Neural progenitor cell (in vitro differentiated cells): ENCODE measurements at regions not wholly inside any gene's neighbourhood (a gene's known extent, or its start where the extent isn't known, plus 50 kb on each side); places are given as distances from the start of the nearest gene placed in this dataset.

Experiments used
- DNase-seq: peaks from one replicate; pipeline ENCODE4 v3.0.0-alpha.2; 2016; ENCODE audit warnings: low spot score
- H2AFZ ChIP-seq: fragments of 200-600 bp; sonication (generic); replicated peaks from 2 replicates; pipeline ENCODE4 v1.6.1; 2016; ENCODE audit warnings: antibody characterized with exemption
- H3F3A ChIP-seq: fragments of 200-600 bp; sonication (generic); 2 replicates; pipeline ENCODE4 v1.6.1; 2016; ENCODE audit warnings: antibody characterized with exemption, low read depth
- H3K27ac ChIP-seq: fragments of 200-600 bp; sonication (generic); 2 replicates; pipeline ENCODE4 v1.5.1; 2016; ENCODE audit warnings: mild to moderate bottlenecking
- H3K27me3 ChIP-seq: fragments of 200-600 bp; sonication (generic); 2 replicates; pipeline ENCODE4 v1.6.1; 2016; ENCODE audit warnings: mild to moderate bottlenecking, moderate library complexity
- H3K36me3 ChIP-seq: fragments of 200-600 bp; sonication (generic); 2 replicates; pipeline ENCODE4 v1.5.1; 2016
- H3K4me1 ChIP-seq: fragments of 200-600 bp; sonication (generic); 2 replicates; pipeline ENCODE4 v1.6.1; 2016; ENCODE audit warnings: mixed run types
- H3K4me2 ChIP-seq: fragments of 200-600 bp; sonication (generic); 2 replicates; pipeline ENCODE4 v1.6.1; 2016
- H3K4me3 ChIP-seq: fragments of 200-600 bp; sonication (generic); 2 replicates; pipeline ENCODE4 v1.5.1; 2016
- H3K79me2 ChIP-seq: fragments of 200-600 bp; sonication (generic); 2 replicates; pipeline ENCODE4 v1.6.1; 2016; ENCODE audit warnings: low read depth
- H3K9ac ChIP-seq: fragments of 200-600 bp; sonication (generic); 2 replicates; pipeline ENCODE4 v1.6.1; 2016
- H3K9me3 ChIP-seq: fragments of 200-600 bp; sonication (generic); 2 replicates; pipeline ENCODE4 v1.5.1; 2016; ENCODE audit warnings: low read depth
- H4K20me1 ChIP-seq: fragments of 200-600 bp; sonication (generic); 2 replicates; pipeline ENCODE4 v1.6.1; 2016; ENCODE audit warnings: low read depth
- H3K27ac Mint-ChIP-seq: 3 replicates; pipeline ENCODE4 v1.8.0; 2021; ENCODE audit warnings: mixed read lengths
- H3K27me3 Mint-ChIP-seq: 2 replicates; pipeline ENCODE4 v1.8.0; 2022; ENCODE audit warnings: low read depth, mild to moderate bottlenecking, inconsistent platforms, moderate library complexity, mixed read lengths; ENCODE audit not compliant: insufficient read depth
- H3K36me3 Mint-ChIP-seq: 3 replicates; pipeline ENCODE4 v1.8.0; 2021; ENCODE audit warnings: mixed read lengths
- H3K4me1 Mint-ChIP-seq: 3 replicates; pipeline ENCODE4 v1.8.0; 2021; ENCODE audit warnings: mixed read lengths
- H3K4me3 Mint-ChIP-seq: 3 replicates; pipeline ENCODE4 v1.8.0; 2021; ENCODE audit warnings: mild to moderate bottlenecking, moderate library complexity, mixed read lengths
- H3K9me3 Mint-ChIP-seq: 3 replicates; pipeline ENCODE4 v1.8.0; 2020; ENCODE audit warnings: mixed read lengths
- CTCF ChIP-seq: fragments of 200-600 bp; sonication (generic); IDR thresholded peaks from 2 replicates; pipeline ENCODE4 v1.5.1; 2017; ENCODE audit warnings: antibody characterized with exemption, mild to moderate bottlenecking
- EZH2 ChIP-seq: fragments of 200-600 bp; sonication (generic); IDR thresholded peaks from 2 replicates; pipeline ENCODE4 v1.6.1; 2017; ENCODE audit warnings: antibody characterized with exemption, mild to moderate bottlenecking, moderate library complexity
- EZH2phosphoT487 ChIP-seq: fragments of 200-600 bp; sonication (generic); IDR thresholded peaks from 2 replicates; pipeline ENCODE4 v1.6.1; 2017; ENCODE audit warnings: antibody characterized with exemption

DNA sequence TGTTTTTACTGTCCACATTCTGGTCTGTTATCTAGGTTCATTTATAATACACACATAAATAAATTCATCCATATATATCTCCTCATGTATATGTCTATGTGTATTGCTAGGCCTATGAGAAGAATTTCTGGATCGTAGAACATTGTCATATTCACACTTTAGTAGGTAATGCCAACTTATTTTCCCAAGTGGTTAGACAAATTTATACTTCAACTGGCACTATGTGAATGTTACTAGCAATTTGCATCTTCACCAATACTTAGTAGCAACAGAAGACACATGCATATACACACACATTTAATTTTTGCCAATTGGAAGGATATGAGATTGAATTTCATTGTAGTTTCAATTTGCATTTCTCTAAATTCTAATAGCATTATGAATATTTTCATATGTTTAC lies 365.1 kb downstream of the FSCB start:
- TF ChIP-seq CTCF (no peak), EZH2 (no peak), EZH2phosphoT487 (no peak)
- Mint-ChIP-seq H3K9me3 (no peaks in the 10 kb centered on the region), H3K27ac (no peak overlapping the region), H3K4me3 (no peak overlapping the region), H3K4me1 (no peaks in the 10 kb centered on the region), H3K36me3 (no peaks in the 10 kb centered on the region), H3K27me3 (no peaks in the 10 kb centered on the region)
- Histone ChIP-seq H3K27ac (no peak overlapping the region), H4K20me1 (no peaks in the 10 kb centered on the region), H3K9ac (no peak overlapping the region), H3F3A (no peaks in the 10 kb centered on the region), H3K79me2 (no peaks in the 10 kb centered on the region), H3K4me3 (no peak overlapping the region), H3K27me3 (no peaks in the 10 kb centered on the region), H3K36me3 (no peaks in the 10 kb centered on the region), H3K4me2 (no peak overlapping the region), H3K9me3 (no peaks in the 10 kb centered on the region), H2AFZ (no peak overlapping the region), H3K4me1 (no peaks in the 10 kb centered on the region)
- no peak for DNase-seq

DNA sequence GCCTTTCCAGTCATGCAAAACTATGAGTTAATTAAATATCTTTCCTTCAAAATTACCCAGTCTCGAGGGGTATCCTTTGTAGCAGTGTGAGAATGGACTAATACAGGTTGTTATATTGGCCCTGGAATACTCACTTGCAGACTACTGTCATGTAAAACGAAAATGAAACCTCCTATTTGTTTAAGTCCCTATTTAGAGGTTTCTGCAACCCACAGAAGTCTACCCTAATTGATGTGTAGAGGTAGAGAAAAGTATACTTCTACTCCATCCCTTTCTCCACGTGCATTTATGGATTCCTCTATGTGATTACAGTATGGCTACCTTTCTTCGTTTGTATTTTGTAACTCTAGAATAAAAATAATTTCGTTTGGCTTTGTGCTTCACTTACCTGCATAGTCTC lies 371.1 kb downstream of the FSCB start:
- DNase-seq, result no peak
- no peak overlapping the region for H2AFZ ChIP-seq
- H3K79me2 ChIP-seq, result no peaks in the 10 kb centered on the region
- no peaks in the 10 kb centered on the region for H3F3A ChIP-seq
- no peak overlapping the region for H3K4me2 ChIP-seq
- Mint-ChIP-seq H3K9me3 (no peaks in the 10 kb centered on the region), H3K27me3 (no peaks in the 10 kb centered on the region), H3K4me1 (no peaks in the 10 kb centered on the region), H3K27ac (no peak overlapping the region), H3K4me3 (no peak overlapping the region), H3K36me3 (no peaks in the 10 kb centered on the region)
- no peaks in the 10 kb centered on the region for H3K27me3 ChIP-seq
- no peak for TF ChIP-seq CTCF
- TF ChIP-seq EZH2, result no peak
- no peak for TF ChIP-seq EZH2phosphoT487
- H3K9me3 ChIP-seq, result no peaks in the 10 kb centered on the region
- H3K9ac ChIP-seq, result no peak overlapping the region
- no peaks in the 10 kb centered on the region for H3K4me1 ChIP-seq
- no peaks in the 10 kb centered on the region for H3K36me3 ChIP-seq
- H3K4me3 ChIP-seq, result no peak overlapping the region
- H4K20me1 ChIP-seq, result no peaks in the 10 kb centered on the region
- no peak overlapping the region for H3K27ac ChIP-seq

GRCh38 chr14:44131861-44132260 lies 375.2 kb downstream of the FSCB start:
- no peak overlapping the region for H3K4me2 ChIP-seq
- no peaks in the 10 kb centered on the region for H3K27me3 ChIP-seq
- TF ChIP-seq CTCF (no peak), EZH2phosphoT487 (no peak), EZH2 (no peak)
- no peak overlapping the region for H3K27ac ChIP-seq
- no peaks in the 10 kb centered on the region for H3K36me3 ChIP-seq
- H3K9me3 ChIP-seq, result no peaks in the 10 kb centered on the region
- Mint-ChIP-seq H3K27ac (no peak overlapping the region), H3K4me3 (no peak overlapping the region), H3K27me3 (no peaks in the 10 kb centered on the region), H3K36me3 (no peaks in the 10 kb centered on the region), H3K9me3 (no peaks in the 10 kb centered on the region), H3K4me1 (no peaks in the 10 kb centered on the region)
- no peaks in the 10 kb centered on the region for H3F3A ChIP-seq
- H3K4me3 ChIP-seq, result no peak overlapping the region
- H2AFZ ChIP-seq, result no peak overlapping the region
- DNase-seq, result no peak
- no peaks in the 10 kb centered on the region for H4K20me1 ChIP-seq
- H3K9ac ChIP-seq, result no peak overlapping the region
- no peaks in the 10 kb centered on the region for H3K79me2 ChIP-seq
- no peaks in the 10 kb centered on the region for H3K4me1 ChIP-seq
